H1 (cell line): ENCODE measurements at regions not wholly inside any gene's neighbourhood (a gene's known extent, or its start where the extent isn't known, plus 50 kb on each side); places are given as distances from the start of the nearest gene placed in this dataset.

ENCODE experiments used
- CTCF ChIA-PET: fragments of 300-600 bp; sonication (Branson Sonifier 250); formaldehyde crosslinking; loops from one replicate; lab custom pipeline; 2021; ENCODE audit not compliant: partially characterized antibody; lab: Charles Lee
- POLR2A ChIA-PET: fragments of 300-600 bp; sonication (Branson Sonifier 250); formaldehyde crosslinking; loops from one replicate; lab custom pipeline; 2021; ENCODE audit warnings: inconsistent platforms; ENCODE audit not compliant: partially characterized antibody; lab: Charles Lee
- DNase-seq, 2 experiments: peaks; one replicate each; pipeline versions ENCODE4 v3.0.0 to v3.0.0-alpha.2; 2010 to 2022; ENCODE audit warnings: low spot score in 2 of 2, low read depth in 1 of 2, mixed read lengths in 1 of 2
- FAIRE-seq: peaks from 2 replicates; lab custom pipeline; 2011; peaks lifted over from hg19 to GRCh38; lab: Jason Lieb, UNC
- H2AFZ ChIP-seq: 2 replicates; pipeline ENCODE4 v1.8.1; 2012; ENCODE audit warnings: low read length, inconsistent platforms
- H2AK5ac ChIP-seq: 2 replicates; pipeline ENCODE4 v1.6.1; 2013; ENCODE audit warnings: low read depth, low read length
- H2BK120ac ChIP-seq: replicated peaks from 2 replicates; pipeline ENCODE3; 2013; ENCODE audit warnings: low read depth, low read length, inconsistent platforms
- H2BK12ac ChIP-seq: 2 replicates; pipeline ENCODE4 v1.6.1; 2013; ENCODE audit warnings: low read depth, low read length
- H2BK15ac ChIP-seq: 2 replicates; pipeline ENCODE4 v1.6.1; 2013; ENCODE audit warnings: low read length
- H2BK20ac ChIP-seq: 2 replicates; pipeline ENCODE4 v1.6.1; 2013; ENCODE audit warnings: low read length
- H2BK5ac ChIP-seq: 2 replicates; pipeline ENCODE4 v1.6.1; 2013; ENCODE audit warnings: low read depth, low read length
- H3K14ac ChIP-seq: 2 replicates; pipeline ENCODE4 v1.6.1; 2013; ENCODE audit warnings: inconsistent platforms; ENCODE audit not compliant: insufficient read length
- H3K18ac ChIP-seq: 2 replicates; pipeline ENCODE4 v1.6.1; 2013; ENCODE audit warnings: low read length; ENCODE audit errors: extremely low read depth
- H3K23ac ChIP-seq: 2 replicates; pipeline ENCODE4 v1.6.1; 2013; ENCODE audit warnings: inconsistent platforms; ENCODE audit not compliant: insufficient read length
- H3K23me2 ChIP-seq: 2 replicates; pipeline ENCODE4 v1.6.1; 2013; ENCODE audit warnings: low read depth, low read length
- H3K27ac ChIP-seq: 2 replicates; pipeline ENCODE4 v1.6.1; 2011; ENCODE audit warnings: low read depth, low read length, inconsistent platforms
- H3K27me3 ChIP-seq, 4 experiments: replicated peaks in 1 of 4; 1 replicate in 1 of 4; 2 replicates in 3 of 4; pipeline versions ENCODE4 v1.6.1 to v1.8.1; 2011 to 2013; ENCODE audit warnings: low read length in 3 of 4, mild to moderate bottlenecking in 3 of 4, inconsistent platforms in 2 of 4, mixed read lengths in 2 of 4, moderate library complexity in 1 of 4; ENCODE audit not compliant: control insufficient read depth in 3 of 4, insufficient read depth in 3 of 4; ENCODE audit errors: extremely low read depth in 1 of 4
- H3K36me3 ChIP-seq, 4 experiments: 2 replicates each; pipeline versions ENCODE4 v1.6.1 to v1.8.1; 2011 to 2013; ENCODE audit warnings: mild to moderate bottlenecking in 4 of 4, low read length in 3 of 4, moderate library complexity in 2 of 4, control low read depth in 1 of 4, inconsistent platforms in 1 of 4; ENCODE audit not compliant: insufficient read depth in 4 of 4, control insufficient read depth in 2 of 4
- H3K4ac ChIP-seq: replicated peaks from 2 replicates; pipeline ENCODE3; 2013; ENCODE audit warnings: low read length, low read depth, mixed read lengths, inconsistent platforms; ENCODE audit not compliant: insufficient read length
- H3K4me1 ChIP-seq, 4 experiments: replicated peaks in 1 of 4; 1 replicate in 1 of 4; 2 replicates in 3 of 4; pipeline versions ENCODE4 v1.6.1 to v1.8.1; 2011 to 2013; ENCODE audit warnings: low read length in 3 of 4, inconsistent platforms in 2 of 4, mixed read lengths in 1 of 4; ENCODE audit not compliant: insufficient read depth in 4 of 4, control insufficient read depth in 3 of 4
- H3K4me2 ChIP-seq, 2 experiments: 2 replicates each; pipeline versions ENCODE4 v1.6.1 to v1.8.1; 2011 to 2013; ENCODE audit warnings: low read depth in 2 of 2, low read length in 2 of 2, control low read depth in 1 of 2, inconsistent platforms in 1 of 2, mild to moderate bottlenecking in 1 of 2; ENCODE audit not compliant: insufficient read depth in 1 of 2
- H3K4me3 ChIP-seq, 4 experiments: fragments of 200-600, 300-600 bp in 1 of 4; sonication (generic), shearing (Covaris generic), sonication (Bioruptor Twin) in 1 of 4; 2 replicates each; pipeline versions ENCODE4 v1.5.1 to v1.8.1; 2011 to 2016; ENCODE audit warnings: low read length in 4 of 4, low read depth in 3 of 4, control low read depth in 2 of 4, inconsistent platforms in 2 of 4, mild to moderate bottlenecking in 2 of 4, mixed read lengths in 1 of 4, moderate library complexity in 1 of 4; ENCODE audit not compliant: insufficient read depth in 2 of 4; ENCODE audit errors: extremely low read depth in 1 of 4
- H3K56ac ChIP-seq: replicated peaks from 2 replicates; pipeline ENCODE3; 2013; ENCODE audit warnings: low read depth, mild to moderate bottlenecking, mixed read lengths, low read length, inconsistent platforms; ENCODE audit not compliant: insufficient read length
- H3K79me1 ChIP-seq: 2 replicates; pipeline ENCODE4 v1.6.1; 2013; ENCODE audit warnings: low read depth, low read length, control low read depth
- H3K79me2 ChIP-seq, 2 experiments: 2 replicates each; pipeline versions ENCODE4 v1.6.1 to v1.8.1; 2012 to 2013; ENCODE audit warnings: low read length in 2 of 2, mild to moderate bottlenecking in 2 of 2, inconsistent platforms in 1 of 2; ENCODE audit not compliant: insufficient read depth in 2 of 2, control insufficient read depth in 1 of 2
- H3K9ac ChIP-seq, 4 experiments: replicated peaks in 1 of 4; 1 replicate in 1 of 4; 2 replicates in 3 of 4; pipeline versions ENCODE4 v1.6.1 to v1.8.1; 2011 to 2013; ENCODE audit warnings: low read depth in 3 of 4, low read length in 3 of 4, control low read depth in 2 of 4, mild to moderate bottlenecking in 2 of 4, moderate library complexity in 2 of 4, inconsistent platforms in 1 of 4; ENCODE audit errors: extremely low read depth in 1 of 4
- H3K9me3 ChIP-seq, 2 experiments: 2 replicates each; pipeline versions ENCODE4 v1.6.1 to v1.8.1; 2012 to 2013; ENCODE audit warnings: mild to moderate bottlenecking in 2 of 2, moderate library complexity in 2 of 2, control low read depth in 1 of 2, inconsistent platforms in 1 of 2, low read depth in 1 of 2, low read length in 1 of 2, mixed read lengths in 1 of 2; ENCODE audit not compliant: insufficient read depth in 2 of 2
- H4K20me1 ChIP-seq, 2 experiments: replicated peaks in 1 of 2; 2 replicates each; pipeline versions ENCODE3 to v1.8.1; 2011 to 2013; ENCODE audit warnings: inconsistent platforms in 2 of 2, low read length in 2 of 2, mild to moderate bottlenecking in 1 of 2; ENCODE audit not compliant: insufficient read depth in 2 of 2, control insufficient read depth in 1 of 2
- H4K5ac ChIP-seq: 2 replicates; pipeline ENCODE4 v1.6.1; 2013; ENCODE audit warnings: low read length, low read depth, mixed read lengths, inconsistent platforms; ENCODE audit not compliant: insufficient read length
- H4K8ac ChIP-seq: 2 replicates; pipeline ENCODE4 v1.8.0; 2013; ENCODE audit warnings: mild to moderate bottlenecking, moderate library complexity, low read length, inconsistent platforms; ENCODE audit not compliant: insufficient read depth; ENCODE audit errors: extremely low read depth
- H4K91ac ChIP-seq: replicated peaks from 2 replicates; pipeline ENCODE3; 2013; ENCODE audit warnings: low read length, mixed read lengths, inconsistent platforms; ENCODE audit not compliant: insufficient read length
- ATF3 ChIP-seq: IDR thresholded peaks from 2 replicates; pipeline ENCODE4 v1.6.1; 2011; ENCODE audit warnings: low read depth, mild to moderate bottlenecking, low read length; ENCODE audit not compliant: insufficient read depth
- CBX8 ChIP-seq: fragments of 300-800, 300-1000 bp; sonication (generic); IDR thresholded peaks from 2 replicates; pipeline ENCODE4 v1.7.1; 2016; ENCODE audit warnings: low read depth, low read length, borderline replicate concordance
- CEBPB ChIP-seq: IDR thresholded peaks from 2 replicates; pipeline ENCODE4 v1.6.1; 2012; ENCODE audit warnings: low read depth, low read length
- CTCF ChIP-seq, 3 experiments: IDR thresholded peaks; 1 replicate in 2 of 3; 2 replicates in 1 of 3; pipeline versions ENCODE4 v1.5.1 to v1.6.1; 2011; ENCODE audit warnings: low read length in 3 of 3, mild to moderate bottlenecking in 3 of 3, inconsistent platforms in 2 of 3, low read depth in 1 of 3, moderate library complexity in 1 of 3; ENCODE audit not compliant: insufficient read depth in 1 of 3; ENCODE audit errors: control extremely low read depth in 1 of 3
- FOSL1 ChIP-seq: IDR thresholded peaks from 2 replicates; pipeline ENCODE4 v1.6.1; 2011; ENCODE audit warnings: mild to moderate bottlenecking, low read depth, low read length, moderate library complexity; ENCODE audit not compliant: insufficient read depth
- HDAC6 ChIP-seq: IDR thresholded peaks from one replicate; pipeline ENCODE4 v1.7.1; 2012; ENCODE audit warnings: low read depth, mild to moderate bottlenecking, inconsistent platforms, low read length, moderate library complexity
- MAX ChIP-seq: IDR thresholded peaks from 2 replicates; pipeline ENCODE4 v1.6.1; 2012; ENCODE audit warnings: inconsistent platforms
- SAP30 ChIP-seq: fragments of 300-600 bp; sonication (generic); IDR thresholded peaks from 2 replicates; pipeline ENCODE4 v1.7.1; 2012; ENCODE audit warnings: low read length, moderate library complexity, mild to moderate bottlenecking, inconsistent platforms; ENCODE audit not compliant: insufficient read depth, insufficient replicate concordance
- SP4 ChIP-seq: IDR thresholded peaks from 2 replicates; pipeline ENCODE4 v1.6.1; 2012; ENCODE audit warnings: low read length, inconsistent platforms
- TEAD4 ChIP-seq: IDR thresholded peaks from 2 replicates; pipeline ENCODE4 v1.6.1; 2012; ENCODE audit warnings: low read depth, low read length, inconsistent platforms, mixed read lengths
- WGBS, 2 experiments: shearing (Covaris generic) in 1 of 2; methylation state at CpG; one replicate each; pipeline versions ENCODE4 v1.1.6 to v1.1.7; 2013 to 2015; ENCODE audit warnings: low lambda C conversion rate in 2 of 2, mixed read lengths in 2 of 2, inconsistent platforms in 1 of 2, low coverage in 1 of 2, missing lambda C conversion rate in 1 of 2; ENCODE audit not compliant: insufficient replicate concordance in 2 of 2, insufficient coverage in 1 of 2, insufficient read length in 1 of 2; ENCODE audit errors: extremely low coverage in 1 of 2, missing lambda C conversion rate in 1 of 2; 5-methylcytosine and 5-hydroxymethylcytosine counted together

DNA sequence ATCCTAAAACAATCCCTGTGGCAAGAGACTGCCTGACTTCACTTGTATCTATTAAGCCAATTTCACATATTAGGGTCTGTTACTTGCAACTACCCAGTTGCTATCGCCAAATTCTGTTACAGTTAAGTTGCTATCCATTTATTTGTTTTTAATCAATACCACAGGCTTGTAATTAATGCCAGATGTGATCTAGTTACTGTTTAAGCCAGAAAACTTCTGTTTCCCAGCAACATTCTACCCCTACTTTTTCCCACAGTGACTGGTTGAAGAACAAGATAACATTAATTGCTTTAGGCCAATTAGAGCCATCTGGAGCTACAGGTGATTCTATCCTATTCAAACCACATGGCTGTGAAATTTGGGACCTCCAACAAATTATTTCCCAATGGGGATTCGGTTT is 131.3 kb downstream of the ALOX5 start:
- TF ChIP-seq SAP30 (no peak), CBX8 (no peak), CEBPB (no peak), TEAD4 (no peak), SP4 (no peak), CTCF (IDR thresholded peaks at IDR 0.05; ENCODE audit: control extremely low read depth in 1 of 3, insufficient read depth in 1 of 3, low read depth in 1 of 3, low read length in 3 of 3) (no peak), FOSL1 (no peak), HDAC6 (no peak), ATF3 (no peak), MAX (no peak)
- no peak overlapping the region for H3K14ac ChIP-seq
- H2AK5ac ChIP-seq = no peak overlapping the region
- H2BK120ac ChIP-seq = no peak overlapping the region
- H3K56ac ChIP-seq = no peak overlapping the region
- no peak overlapping the region for H3K27ac ChIP-seq
- H3K23me2 ChIP-seq = no peaks in the 10 kb centered on the region
- H2BK20ac ChIP-seq = no peak overlapping the region
- H3K4me1 ChIP-seq = no peaks in the 10 kb centered on the region
- H3K9ac ChIP-seq = no peak overlapping the region
- H4K91ac ChIP-seq = no peak overlapping the region
- no peak overlapping the region for H3K18ac ChIP-seq
- H4K8ac ChIP-seq = no peak overlapping the region
- H3K79me1 ChIP-seq = no peaks in the 10 kb centered on the region
- ChIA-PET POLR2A (interaction anchor here (0.8 kb wide), 1 partner anchor 9 kb away, joined by 3 read pairs; no protein-coding TSS in a partner anchor), CTCF (interaction anchor here (1.1 kb wide), 1 partner anchor 41 kb away, joined by 5 read pairs; no protein-coding TSS in a partner anchor)
- H2BK5ac ChIP-seq = no peak overlapping the region
- H3K4me2 ChIP-seq = no peak overlapping the region
- H3K79me2 ChIP-seq = no peaks in the 10 kb centered on the region
- FAIRE-seq = no peak
- H3K36me3 ChIP-seq = no peaks in the 10 kb centered on the region
- H3K23ac ChIP-seq = no peak overlapping the region
- H3K9me3 ChIP-seq = no peaks in the 10 kb centered on the region
- no peak for DNase-seq
- no peak overlapping the region for H2AFZ ChIP-seq
- H4K20me1 ChIP-seq = no peaks in the 10 kb centered on the region
- 79% methylated on average over 2 of the region's 2 CpGs; no CpG with 5 or more reads in 1 of the 2 experiments for WGBS, 2 experiments
- no peak overlapping the region for H3K4ac ChIP-seq
- H4K5ac ChIP-seq = no peak overlapping the region
- H3K4me3 ChIP-seq = no peak overlapping the region
- H2BK12ac ChIP-seq = no peak overlapping the region
- H3K27me3 ChIP-seq = no peaks in the 10 kb centered on the region; a peak in 1 of 7 replicates
- no peak overlapping the region for H2BK15ac ChIP-seq
